K562 (cell line): ENCODE measurements at regions not wholly inside any gene's neighbourhood (a gene's known extent, or its start where the extent isn't known, plus 50 kb on each side); places are given as distances from the start of the nearest gene placed in this dataset.

ENCODE experiments used
- NR1H2 ChIP-seq: sonication (generic); formaldehyde crosslinking; IDR thresholded peaks from 2 replicates; pipeline ENCODE4 v1.4.0; 2020; ENCODE audit warnings: mild to moderate bottlenecking, missing genetic modification reagents
- SIN3A ChIP-seq, 2 experiments: fragments of 150-350 bp in 1 of 2; IDR thresholded peaks; 2 replicates each; pipeline ENCODE4 v1.6.1; 2011 to 2016; ENCODE audit warnings: borderline replicate concordance in 2 of 2, low read depth in 2 of 2, low read length in 2 of 2, mild to moderate bottlenecking in 2 of 2, moderate library complexity in 2 of 2; ENCODE audit not compliant: control insufficient read depth in 1 of 2
- TF ChIP-seq, protein P1 (sequence below): sonication (generic); formaldehyde crosslinking; IDR thresholded peaks from 2 replicates; pipeline ENCODE4 v1.8.0; 2023; ENCODE audit warnings: mild to moderate bottlenecking, missing genetic modification reagents
- TF ChIP-seq, protein P2 (sequence below): fragments of 450-650 bp; formaldehyde crosslinking; IDR thresholded peaks from 2 replicates; pipeline ENCODE4 v1.4.0; 2022; ENCODE audit warnings: mild to moderate bottlenecking, moderate library complexity

DNA sequence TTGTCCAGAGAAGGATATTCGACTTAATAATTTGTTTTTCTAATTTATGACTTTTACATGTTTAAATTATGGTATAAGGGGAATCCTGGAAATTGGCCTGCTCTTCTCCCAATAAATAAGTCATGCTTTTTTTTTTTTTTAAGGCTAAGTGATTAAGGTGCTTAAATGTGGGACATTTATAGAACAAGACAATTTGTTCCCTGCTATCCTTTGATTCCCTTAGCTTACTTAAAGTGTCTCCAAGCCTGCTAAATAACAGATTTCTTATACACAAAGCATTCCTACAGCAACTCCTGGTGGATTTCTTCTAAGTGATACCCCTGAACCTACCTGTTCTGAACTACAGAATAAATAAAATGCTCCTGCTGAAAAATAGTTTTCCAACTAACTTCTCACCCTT, 233.0 kb upstream of the UGT8 start:
- TF ChIP-seq NR1H2, result no peak
- TF ChIP-seq, protein P1, sequence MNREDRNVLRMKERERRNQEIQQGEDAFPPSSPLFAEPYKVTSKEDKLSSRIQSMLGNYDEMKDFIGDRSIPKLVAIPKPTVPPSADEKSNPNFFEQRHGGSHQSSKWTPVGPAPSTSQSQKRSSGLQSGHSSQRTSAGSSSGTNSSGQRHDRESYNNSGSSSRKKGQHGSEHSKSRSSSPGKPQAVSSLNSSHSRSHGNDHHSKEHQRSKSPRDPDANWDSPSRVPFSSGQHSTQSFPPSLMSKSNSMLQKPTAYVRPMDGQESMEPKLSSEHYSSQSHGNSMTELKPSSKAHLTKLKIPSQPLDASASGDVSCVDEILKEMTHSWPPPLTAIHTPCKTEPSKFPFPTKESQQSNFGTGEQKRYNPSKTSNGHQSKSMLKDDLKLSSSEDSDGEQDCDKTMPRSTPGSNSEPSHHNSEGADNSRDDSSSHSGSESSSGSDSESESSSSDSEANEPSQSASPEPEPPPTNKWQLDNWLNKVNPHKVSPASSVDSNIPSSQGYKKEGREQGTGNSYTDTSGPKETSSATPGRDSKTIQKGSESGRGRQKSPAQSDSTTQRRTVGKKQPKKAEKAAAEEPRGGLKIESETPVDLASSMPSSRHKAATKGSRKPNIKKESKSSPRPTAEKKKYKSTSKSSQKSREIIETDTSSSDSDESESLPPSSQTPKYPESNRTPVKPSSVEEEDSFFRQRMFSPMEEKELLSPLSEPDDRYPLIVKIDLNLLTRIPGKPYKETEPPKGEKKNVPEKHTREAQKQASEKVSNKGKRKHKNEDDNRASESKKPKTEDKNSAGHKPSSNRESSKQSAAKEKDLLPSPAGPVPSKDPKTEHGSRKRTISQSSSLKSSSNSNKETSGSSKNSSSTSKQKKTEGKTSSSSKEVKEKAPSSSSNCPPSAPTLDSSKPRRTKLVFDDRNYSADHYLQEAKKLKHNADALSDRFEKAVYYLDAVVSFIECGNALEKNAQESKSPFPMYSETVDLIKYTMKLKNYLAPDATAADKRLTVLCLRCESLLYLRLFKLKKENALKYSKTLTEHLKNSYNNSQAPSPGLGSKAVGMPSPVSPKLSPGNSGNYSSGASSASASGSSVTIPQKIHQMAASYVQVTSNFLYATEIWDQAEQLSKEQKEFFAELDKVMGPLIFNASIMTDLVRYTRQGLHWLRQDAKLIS (CRISPR knock-in tag), result no peak
- TF ChIP-seq, protein P2, sequence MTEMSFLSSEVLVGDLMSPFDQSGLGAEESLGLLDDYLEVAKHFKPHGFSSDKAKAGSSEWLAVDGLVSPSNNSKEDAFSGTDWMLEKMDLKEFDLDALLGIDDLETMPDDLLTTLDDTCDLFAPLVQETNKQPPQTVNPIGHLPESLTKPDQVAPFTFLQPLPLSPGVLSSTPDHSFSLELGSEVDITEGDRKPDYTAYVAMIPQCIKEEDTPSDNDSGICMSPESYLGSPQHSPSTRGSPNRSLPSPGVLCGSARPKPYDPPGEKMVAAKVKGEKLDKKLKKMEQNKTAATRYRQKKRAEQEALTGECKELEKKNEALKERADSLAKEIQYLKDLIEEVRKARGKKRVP (CRISPR knock-in tag), result no peak
- no peak for TF ChIP-seq SIN3A (IDR thresholded peaks at IDR 0.05; ENCODE audit: borderline replicate concordance in 2 of 2, control insufficient read depth in 1 of 2, low read depth in 2 of 2, low read length in 2 of 2)
